ENCODE measurements at regions not wholly inside any gene's neighbourhood (a gene's known extent, or its start where the extent isn't known, plus 50 kb on each side); places are given as distances from the start of the nearest gene placed in this dataset.
"Not testable (repeated sequence)": the region's sequence is repeated elsewhere in the genome, so short reads cannot be mapped to it uniquely, and the experiment has no call there.

GRCh38 chr13:112218416-112218815 lies 151.5 kb downstream of the SOX1 start:
- H3K36me3 ChIP-seq (ENCODE audit: control insufficient read depth, insufficient read depth, low read length), result no peaks in the 10 kb centered on the region
- H3K27me3 ChIP-seq (ENCODE audit: control insufficient read depth, insufficient read depth, low read length), result no peaks in the 10 kb centered on the region
- TF ChIP-seq CTCF (IDR thresholded peaks at IDR 0.05; ENCODE audit: insufficient read depth, low read length, poor library complexity, severe bottlenecking), result no peak
- no peak overlapping the region for H3K4me3 ChIP-seq (ENCODE audit: low read depth, low read length)
- no peak for DNase-seq (ENCODE audit: low read depth)

GRCh38 chr13:112219740-112220139 lies 152.8 kb downstream of the SOX1 start:
- Histone ChIP-seq H3K27me3 (ENCODE audit: control insufficient read depth, insufficient read depth, low read length) (no peaks in the 10 kb centered on the region), H3K4me3 (ENCODE audit: low read depth, low read length) (no peak overlapping the region), H3K36me3 (ENCODE audit: control insufficient read depth, insufficient read depth, low read length) (no peaks in the 10 kb centered on the region)
- no peak for TF ChIP-seq CTCF (IDR thresholded peaks at IDR 0.05; ENCODE audit: insufficient read depth, low read length, poor library complexity, severe bottlenecking)
- DNase-seq (ENCODE audit: low read depth), result no peak

- no peak for TF ChIP-seq CTCF (IDR thresholded peaks at IDR 0.05; ENCODE audit: insufficient read depth, low read length, poor library complexity, severe bottlenecking)
- Histone ChIP-seq H3K4me3 (ENCODE audit: low read depth, low read length) (no peak overlapping the region), H3K36me3 (ENCODE audit: control insufficient read depth, insufficient read depth, low read length) (no peaks in the 10 kb centered on the region), H3K27me3 (ENCODE audit: control insufficient read depth, insufficient read depth, low read length) (no peaks in the 10 kb centered on the region)
- no peak for DNase-seq (ENCODE audit: low read depth)
Observed at GRCh38 chr13:112220296-112220875, 153.4 kb downstream of the SOX1 start.

GRCh38 chr13:112220925-112221324 lies 154.0 kb downstream of the SOX1 start:
- no peak for DNase-seq (ENCODE audit: low read depth)
- no peaks in the 10 kb centered on the region for H3K27me3 ChIP-seq (ENCODE audit: control insufficient read depth, insufficient read depth, low read length)
- H3K36me3 ChIP-seq (ENCODE audit: control insufficient read depth, insufficient read depth, low read length), result no peaks in the 10 kb centered on the region
- TF ChIP-seq CTCF (IDR thresholded peaks at IDR 0.05; ENCODE audit: insufficient read depth, low read length, poor library complexity, severe bottlenecking), result no peak
- H3K4me3 ChIP-seq (ENCODE audit: low read depth, low read length), result no peak overlapping the region

GRCh38 chr13:112222971-112223370 lies 153.2 kb upstream of the SPACA7 start:
- H3K36me3 ChIP-seq (ENCODE audit: control insufficient read depth, insufficient read depth, low read length), result no peaks in the 10 kb centered on the region
- no peaks in the 10 kb centered on the region for H3K27me3 ChIP-seq (ENCODE audit: control insufficient read depth, insufficient read depth, low read length)
- H3K4me3 ChIP-seq (ENCODE audit: low read depth, low read length), result no peak overlapping the region
- TF ChIP-seq CTCF (IDR thresholded peaks at IDR 0.05; ENCODE audit: insufficient read depth, low read length, poor library complexity, severe bottlenecking), result no peak
- DNase-seq (ENCODE audit: low read depth), result no peak

GRCh38 chr13:112223929-112224328 lies 152.2 kb upstream of the SPACA7 start:
- H3K4me3 ChIP-seq (ENCODE audit: low read depth, low read length); DNase-seq (ENCODE audit: low read depth); H3K36me3 ChIP-seq (ENCODE audit: control insufficient read depth, insufficient read depth, low read length); H3K27me3 ChIP-seq (ENCODE audit: control insufficient read depth, insufficient read depth, low read length): not testable (repeated sequence)

All from kidney epithelial cell (primary cell).